ENCODE measurements at regions not wholly inside any gene's neighbourhood (a gene's known extent, or its start where the extent isn't known, plus 50 kb on each side); places are given as distances from the start of the nearest gene placed in this dataset.
A peak's percentile ranks its signal among the peaks of the same experiment; 100 is the strongest.

DNA sequence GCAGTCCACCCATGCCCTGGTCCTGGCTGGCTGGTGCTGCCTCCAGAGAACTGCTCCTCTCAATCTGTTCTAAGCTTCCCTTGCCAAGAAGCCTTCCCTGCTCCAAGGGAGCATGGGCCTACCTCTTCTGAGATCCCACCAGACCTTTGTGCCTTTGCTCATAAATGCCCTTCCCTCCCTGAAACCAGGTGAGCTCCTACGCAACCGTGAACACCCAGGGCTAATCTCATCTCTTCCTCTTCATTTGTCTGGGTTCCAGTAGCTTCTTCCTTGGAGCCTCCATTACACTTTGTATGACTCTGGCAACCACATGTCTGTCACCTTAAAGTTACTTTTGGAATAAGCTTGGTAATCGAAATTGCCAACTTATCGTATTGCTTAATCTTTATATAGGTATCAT, 270.6 kb downstream of the PBX3 start:
- no peak for TF ChIP-seq CTCF (IDR thresholded peaks at IDR 0.05)
- Mint-ChIP-seq H3K27me3 (ENCODE audit: low read depth, poor library complexity) (peaks cover 26% of the 10 kb centered on the region), H3K9me3 (no peaks in the 10 kb centered on the region), H3K4me3 (no peak overlapping the region), H3K36me3 (ENCODE audit: low read depth) (no peaks in the 10 kb centered on the region), H3K4me1 (no peaks in the 10 kb centered on the region), H3K27ac (peak overlapping the region; percentile 52)
- DNase-seq: no peak

GRCh38 chr9:126020836-126021235, 273.7 kb downstream of the PBX3 start:
- no peak for TF ChIP-seq CTCF (IDR thresholded peaks at IDR 0.05)
- H3K27me3 Mint-ChIP-seq (ENCODE audit: low read depth, poor library complexity): peaks cover 35% of the 10 kb centered on the region
- H3K36me3 Mint-ChIP-seq (ENCODE audit: low read depth): no peaks in the 10 kb centered on the region
- no peak overlapping the region for H3K27ac Mint-ChIP-seq
- H3K4me3 Mint-ChIP-seq: no peak overlapping the region
- no peaks in the 10 kb centered on the region for H3K9me3 Mint-ChIP-seq
- DNase-seq: no peak
- H3K4me1 Mint-ChIP-seq: no peaks in the 10 kb centered on the region

DNA sequence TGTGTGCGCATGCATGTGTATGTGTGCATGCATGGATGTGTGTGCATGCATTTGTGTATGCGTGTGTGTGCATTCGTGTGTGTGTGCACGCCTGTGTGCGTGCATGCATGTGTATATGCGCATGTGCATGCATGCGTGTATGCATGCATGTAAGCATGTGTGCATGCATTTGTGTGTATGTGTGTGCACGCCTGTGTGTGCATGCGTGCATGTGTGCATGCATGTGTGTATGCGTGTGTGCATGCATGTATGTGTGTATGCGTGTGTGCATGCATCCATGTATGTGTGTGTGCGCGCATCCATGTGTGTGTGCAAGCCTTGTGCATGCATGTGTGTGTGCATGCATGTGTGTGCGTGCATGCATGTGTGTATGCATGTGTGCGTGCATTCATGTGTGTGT, 276.8 kb downstream of the PBX3 start:
- Mint-ChIP-seq H3K4me1 (peaks cover 12% of the 10 kb centered on the region), H3K4me3 (no peak overlapping the region), H3K27me3 (ENCODE audit: low read depth, poor library complexity) (peaks cover 22% of the 10 kb centered on the region), H3K36me3 (ENCODE audit: low read depth) (no peaks in the 10 kb centered on the region), H3K9me3 (no peaks in the 10 kb centered on the region), H3K27ac (no peak overlapping the region)
- DNase-seq: no peak
- TF ChIP-seq CTCF (IDR thresholded peaks at IDR 0.05): no peak

DNA sequence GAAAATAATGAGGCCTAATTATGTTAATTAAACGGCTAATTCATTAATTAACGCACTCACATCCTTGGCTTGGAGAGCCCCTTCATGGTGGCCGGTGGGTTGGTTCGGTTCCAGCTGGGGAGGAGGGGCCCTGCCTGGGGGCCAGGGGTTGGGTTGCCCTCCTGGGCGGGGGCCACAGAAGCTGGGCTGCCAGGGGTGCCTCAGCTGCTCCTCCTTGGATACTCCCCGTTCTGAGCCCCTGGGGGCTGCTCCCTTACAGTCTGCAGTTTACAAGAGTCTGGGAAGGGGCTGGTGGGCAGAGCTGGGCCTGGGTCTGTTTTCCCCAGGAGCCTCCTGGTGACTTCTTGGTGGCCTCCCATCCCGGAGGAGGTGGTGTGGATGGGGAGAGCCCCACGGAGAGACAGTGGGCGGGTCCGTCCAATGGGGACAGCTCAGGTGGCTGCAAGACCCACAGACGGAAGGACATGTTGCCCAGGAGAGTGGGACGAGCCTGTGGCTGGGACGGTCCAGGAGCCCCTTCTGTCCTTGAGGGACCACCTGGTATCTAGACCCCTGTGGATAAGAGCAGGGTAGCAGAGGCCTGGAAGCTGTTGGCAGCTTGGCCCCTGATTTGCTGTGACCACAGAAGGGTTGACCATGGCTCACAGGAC, 277.5 kb downstream of the PBX3 start:
- DNase-seq: no peak
- peaks cover 12% of the 10 kb centered on the region for H3K4me1 Mint-ChIP-seq
- H3K27ac Mint-ChIP-seq: no peak overlapping the region
- no peak overlapping the region for H3K4me3 Mint-ChIP-seq
- no peaks in the 10 kb centered on the region for H3K9me3 Mint-ChIP-seq
- no peak for TF ChIP-seq CTCF (IDR thresholded peaks at IDR 0.05)
- no peaks in the 10 kb centered on the region for H3K36me3 Mint-ChIP-seq (ENCODE audit: low read depth)
- H3K27me3 Mint-ChIP-seq (ENCODE audit: low read depth, poor library complexity): peaks cover 22% of the 10 kb centered on the region

DNA sequence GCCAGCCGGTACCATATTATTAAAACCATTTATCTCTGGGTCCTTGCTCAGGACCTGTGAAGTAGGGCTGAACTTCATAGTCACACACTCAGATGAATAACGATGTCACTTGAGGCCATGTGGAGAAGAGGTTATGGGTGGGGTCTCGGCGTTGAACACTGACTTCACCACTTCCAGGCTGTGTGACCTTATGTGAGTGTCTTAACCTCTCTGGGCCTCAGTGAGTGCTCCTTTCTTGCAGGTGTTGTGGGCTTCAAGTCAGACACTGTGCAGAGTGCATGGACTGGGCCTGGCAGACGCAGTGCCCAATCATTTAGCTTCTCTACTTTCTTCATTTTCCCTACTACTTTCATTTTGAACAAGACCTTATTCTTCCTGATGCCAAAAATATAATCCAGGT, 278.8 kb downstream of the PBX3 start:
- Mint-ChIP-seq H3K27me3 (ENCODE audit: low read depth, poor library complexity) (peaks cover 17% of the 10 kb centered on the region), H3K4me1 (peaks cover 12% of the 10 kb centered on the region), H3K27ac (no peak overlapping the region), H3K9me3 (no peaks in the 10 kb centered on the region), H3K36me3 (ENCODE audit: low read depth) (no peaks in the 10 kb centered on the region), H3K4me3 (no peak overlapping the region)
- TF ChIP-seq CTCF (IDR thresholded peaks at IDR 0.05): no peak
- DNase-seq: no peak

DNA sequence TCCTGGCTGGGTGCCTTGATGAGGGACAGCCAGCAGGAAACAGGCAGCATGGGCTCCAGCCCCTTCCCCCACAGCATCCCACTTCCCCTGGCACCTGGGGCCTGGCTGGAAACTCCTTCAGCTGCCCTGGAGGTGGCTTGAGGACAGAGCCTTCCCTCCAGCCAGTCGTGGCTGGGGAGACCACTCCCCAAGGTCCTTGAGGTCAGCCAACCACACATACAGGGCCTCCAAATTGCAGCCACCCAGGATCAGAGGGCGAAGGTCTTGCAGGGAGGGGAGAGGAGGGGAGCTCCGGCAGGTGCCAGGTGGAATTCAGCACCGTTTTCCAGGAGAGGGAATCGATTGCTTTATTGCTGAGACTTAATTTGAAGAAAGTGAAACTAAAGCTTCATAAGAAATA, 280.4 kb downstream of the PBX3 start:
- peaks cover 17% of the 10 kb centered on the region for H3K27me3 Mint-ChIP-seq (ENCODE audit: low read depth, poor library complexity)
- H3K4me3 Mint-ChIP-seq: no peak overlapping the region
- no peak overlapping the region for H3K27ac Mint-ChIP-seq
- no peak for DNase-seq
- no peak for TF ChIP-seq CTCF (IDR thresholded peaks at IDR 0.05)
- peaks cover 12% of the 10 kb centered on the region for H3K4me1 Mint-ChIP-seq
- H3K9me3 Mint-ChIP-seq: no peaks in the 10 kb centered on the region
- no peaks in the 10 kb centered on the region for H3K36me3 Mint-ChIP-seq (ENCODE audit: low read depth)

All from nephron progenitor cell (in vitro differentiated cells).